ENCODE measurements at regions not wholly inside any gene's neighbourhood (a gene's known extent, or its start where the extent isn't known, plus 50 kb on each side); places are given as distances from the start of the nearest gene placed in this dataset.

- no peak for TF ChIP-seq CTCF (IDR thresholded peaks at IDR 0.05 in 4 of 5, conservative IDR thresholded peaks at IDR 0.05 in 1 of 5)
- TF ChIP-seq POLR2A (IDR thresholded peaks at IDR 0.05), result no peak
These were observed 827.6 kb upstream of the CA10 start for GRCh38 chr17:52986056-52986662.
